Fibroblast of the aortic adventitia (primary cell): ENCODE measurements at regions not wholly inside any gene's neighbourhood (a gene's known extent, or its start where the extent isn't known, plus 50 kb on each side); places are given as distances from the start of the nearest gene placed in this dataset.

Source experiments
- DNase-seq: peaks from one replicate; pipeline ENCODE4 v3.0.0-alpha.2; 2010; ENCODE audit warnings: low read depth
- H3K4me3 ChIP-seq: 2 replicates; pipeline ENCODE4 v1.5.1; 2011; ENCODE audit warnings: low read depth, mild to moderate bottlenecking, control low read depth, low read length, moderate library complexity
- CTCF ChIP-seq: IDR thresholded peaks from 2 replicates; pipeline ENCODE4 v1.5.1; 2011; ENCODE audit warnings: mild to moderate bottlenecking, low read length, control low read depth, inconsistent platforms; ENCODE audit not compliant: insufficient read depth

- DNase-seq = no peak
- TF ChIP-seq CTCF = no peak
- no peak overlapping the region for H3K4me3 ChIP-seq
Measured at GRCh38 chr3:31054032-31054431, 159.6 kb upstream of the GADL1 start.

GRCh38 chr3:31055757-31056156 is 161.3 kb upstream of the GADL1 start:
- DNase-seq = no peak
- H3K4me3 ChIP-seq = no peak overlapping the region
- no peak for TF ChIP-seq CTCF

DNA sequence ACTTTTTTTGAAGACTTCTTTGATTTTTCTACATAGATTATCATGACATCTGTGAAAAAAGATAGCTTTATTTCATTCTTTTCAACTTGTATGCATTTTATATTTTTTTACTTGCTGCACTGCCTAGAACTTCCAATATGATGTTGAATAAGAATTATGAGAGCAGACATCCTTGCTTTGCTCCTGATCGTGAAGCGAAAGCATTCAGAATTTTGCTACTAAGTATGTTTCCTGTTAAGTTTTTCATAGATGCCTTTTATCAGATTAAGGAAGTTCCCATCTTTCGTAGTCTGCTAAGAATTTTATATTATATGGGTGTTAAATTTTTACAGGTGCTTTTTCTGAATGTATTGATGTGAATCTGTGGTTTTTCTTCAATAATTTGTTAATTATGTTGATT is 163.4 kb upstream of the GADL1 start:
- no peak for DNase-seq
- no peak for TF ChIP-seq CTCF
- H3K4me3 ChIP-seq = no peak overlapping the region

GRCh38 chr3:31064021-31064420 is 169.6 kb upstream of the GADL1 start:
- TF ChIP-seq CTCF = no peak
- peak; percentile 34 for DNase-seq
- H3K4me3 ChIP-seq = no peak overlapping the region

GRCh38 chr3:31065765-31066164 is 171.3 kb upstream of the GADL1 start:
- H3K4me3 ChIP-seq = no peak overlapping the region
- no peak for DNase-seq
- TF ChIP-seq CTCF = no peak

DNA sequence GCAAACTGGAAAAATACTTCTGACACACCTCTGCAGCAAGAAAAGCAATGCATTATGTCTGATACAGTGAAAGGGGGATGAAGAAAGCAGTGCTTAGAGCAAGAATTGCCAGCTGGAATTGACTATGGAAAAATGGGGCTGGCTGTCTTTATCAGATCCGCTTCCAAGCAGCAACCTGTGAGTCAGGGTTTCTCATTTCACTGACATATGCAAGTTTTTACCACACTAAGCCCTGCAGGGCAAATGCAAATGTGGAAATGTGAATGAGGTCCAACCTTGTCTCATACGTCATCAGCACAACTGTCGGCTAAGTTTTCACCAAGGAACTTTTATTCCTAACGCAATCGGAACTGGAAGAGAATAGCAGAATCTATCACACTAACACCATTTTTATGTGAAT is 172.5 kb upstream of the GADL1 start:
- H3K4me3 ChIP-seq = no peak overlapping the region
- peak; percentile 99 for DNase-seq
- no peak for TF ChIP-seq CTCF

DNA sequence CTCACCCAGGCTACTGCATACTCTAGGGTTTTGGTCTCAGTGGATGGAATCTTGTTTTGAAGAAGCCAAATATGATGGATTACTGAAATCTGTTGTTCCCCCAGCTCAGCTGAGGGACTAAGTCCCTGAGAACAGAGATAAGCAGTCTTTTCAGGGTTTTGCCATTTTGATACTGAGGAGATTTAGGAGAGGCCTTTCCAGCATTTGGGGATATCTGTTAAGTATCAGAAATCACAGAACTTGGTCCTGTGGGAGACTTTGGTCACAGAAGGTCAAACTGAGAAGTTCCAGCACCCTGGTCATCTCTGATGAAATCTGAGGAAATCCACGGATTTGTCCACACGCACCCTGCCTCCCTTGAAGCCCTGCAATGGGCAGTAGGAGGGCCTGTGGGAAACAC is 181.0 kb upstream of the GADL1 start:
- TF ChIP-seq CTCF = no peak
- no peak overlapping the region for H3K4me3 ChIP-seq
- DNase-seq = no peak
